HG03066 (cell line): ENCODE measurements at regions not wholly inside any gene's neighbourhood (a gene's known extent, or its start where the extent isn't known, plus 50 kb on each side); places are given as distances from the start of the nearest gene placed in this dataset.

Source experiments
- ATAC-seq: cut with Tn5 transposase; IDR thresholded peaks from one replicate; pipeline ENCODE4 v1.9.1; 2021; ENCODE audit warnings: low read depth; ENCODE audit not compliant: unreplicated experiment

GRCh38 chr4:148510211-148510610 is 68.0 kb upstream of the NR3C2 start:
- no peak for ATAC-seq

DNA sequence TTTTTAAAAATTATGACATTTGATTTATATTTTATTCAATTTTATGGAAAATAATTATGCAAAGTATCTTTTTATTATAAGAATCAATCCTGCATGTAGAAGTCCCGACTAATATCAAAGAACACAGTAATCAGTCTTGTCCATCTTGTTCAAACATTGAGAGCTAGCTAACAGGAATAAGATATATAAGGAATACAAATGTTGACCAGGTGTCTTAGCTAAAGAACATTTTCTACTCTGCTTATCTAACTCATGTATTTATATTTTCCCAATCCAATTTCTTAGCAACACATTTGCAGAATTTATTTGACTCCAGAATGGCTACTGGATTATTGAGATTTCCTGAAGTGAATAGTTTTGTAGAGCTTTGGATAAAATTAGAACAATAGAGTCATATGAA is 61.5 kb upstream of the NR3C2 start:
- ATAC-seq, result no peak

DNA sequence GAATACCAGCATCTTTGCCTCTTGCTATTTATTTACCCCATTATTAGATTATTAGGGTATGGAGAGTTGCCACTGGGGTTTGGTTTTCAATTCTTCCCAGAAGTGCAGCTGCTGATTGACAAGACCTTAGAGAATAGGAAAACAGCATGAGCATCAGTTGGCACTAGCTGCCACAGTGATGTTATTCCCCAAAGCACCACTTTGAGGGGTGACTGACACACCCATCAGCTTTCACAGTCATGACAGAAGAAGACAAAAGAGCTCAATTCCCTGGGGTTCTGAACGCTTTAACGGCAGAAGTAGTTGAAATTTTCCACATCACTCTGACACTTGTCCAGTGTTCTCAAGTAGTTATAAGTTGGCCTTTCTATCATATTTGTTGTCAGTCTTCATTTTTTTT is 55.0 kb upstream of the NR3C2 start:
- ATAC-seq, result no peak

- no peak for ATAC-seq
Measured at GRCh38 chr4:148495463-148495862, 53.2 kb upstream of the NR3C2 start.
